Myocyte (in vitro differentiated cells): ENCODE measurements at regions not wholly inside any gene's neighbourhood (a gene's known extent, or its start where the extent isn't known, plus 50 kb on each side); places are given as distances from the start of the nearest gene placed in this dataset.
"Not testable (repeated sequence)": the region's sequence is repeated elsewhere in the genome, so short reads cannot be mapped to it uniquely, and the experiment has no call there.

Experiments used
- DNase-seq: peaks from one replicate; pipeline ENCODE4 v3.0.0-alpha.2; 2012; ENCODE audit warnings: low read depth

GRCh38 chr4:60729194-60729593 is 470.9 kb upstream of the ADGRL3 start:
- DNase-seq = no peak

- DNase-seq = not testable (repeated sequence)
These were observed 470.4 kb upstream of the ADGRL3 start for GRCh38 chr4:60729764-60730163.

GRCh38 chr4:60737858-60738257 is 462.3 kb upstream of the ADGRL3 start:
- DNase-seq = no peak

- no peak for DNase-seq
These were observed 456.5 kb upstream of the ADGRL3 start for GRCh38 chr4:60743654-60744053.

GRCh38 chr4:60744767-60745166 is 455.4 kb upstream of the ADGRL3 start:
- no peak for DNase-seq

DNA sequence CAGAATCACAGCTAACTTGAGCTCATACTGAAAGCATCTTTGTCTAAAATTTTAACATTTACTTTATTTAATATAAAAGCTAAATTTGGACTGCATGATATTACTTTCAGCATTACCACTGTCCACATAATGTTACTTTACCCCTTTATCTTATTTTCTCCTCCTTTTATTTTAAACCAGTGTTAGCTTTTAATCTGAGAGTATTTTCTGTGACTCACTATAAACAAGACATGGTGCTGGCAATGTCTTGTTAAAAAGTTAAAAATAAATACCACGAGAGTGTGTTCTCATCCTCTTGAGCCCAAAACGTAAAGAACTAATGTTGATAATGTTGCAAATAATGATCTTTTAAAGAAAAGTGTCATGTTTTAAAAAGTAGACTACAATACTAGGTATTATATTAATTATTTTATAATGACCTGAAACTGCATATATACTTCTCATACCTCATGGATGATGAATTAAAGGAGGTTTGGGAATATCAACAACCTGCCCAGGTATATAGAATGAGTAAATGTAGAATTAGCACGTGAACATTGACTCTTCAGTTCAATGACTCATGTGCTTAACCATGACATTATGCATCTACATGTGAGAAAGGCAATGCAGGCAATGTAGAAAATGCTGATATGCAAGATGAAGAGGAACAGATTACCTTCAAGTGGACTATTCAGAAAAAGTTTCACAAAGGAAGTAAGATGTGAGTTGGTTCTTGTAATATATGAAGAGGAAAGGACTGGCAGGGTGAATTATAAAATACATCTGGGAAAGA is 454.1 kb upstream of the ADGRL3 start:
- no peak for DNase-seq

DNA sequence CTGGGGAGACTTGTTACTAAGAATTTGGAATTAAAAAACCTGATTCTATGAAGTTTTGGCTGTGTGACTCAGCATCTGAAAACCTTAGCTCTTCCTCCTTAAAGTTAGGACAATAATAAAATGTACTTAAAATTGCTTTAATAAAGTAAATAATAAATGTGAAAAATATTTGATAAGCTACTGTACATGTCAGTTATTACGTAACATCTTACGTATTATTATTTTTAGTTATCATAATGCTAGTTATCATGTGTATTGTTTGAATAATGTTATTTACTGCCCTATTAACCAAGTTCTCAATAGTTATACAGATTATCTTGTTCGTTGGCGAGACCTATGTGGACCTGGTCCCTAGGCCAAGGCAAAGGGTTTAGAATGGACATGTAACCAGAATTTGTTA is 449.2 kb upstream of the ADGRL3 start:
- DNase-seq = no peak

DNA sequence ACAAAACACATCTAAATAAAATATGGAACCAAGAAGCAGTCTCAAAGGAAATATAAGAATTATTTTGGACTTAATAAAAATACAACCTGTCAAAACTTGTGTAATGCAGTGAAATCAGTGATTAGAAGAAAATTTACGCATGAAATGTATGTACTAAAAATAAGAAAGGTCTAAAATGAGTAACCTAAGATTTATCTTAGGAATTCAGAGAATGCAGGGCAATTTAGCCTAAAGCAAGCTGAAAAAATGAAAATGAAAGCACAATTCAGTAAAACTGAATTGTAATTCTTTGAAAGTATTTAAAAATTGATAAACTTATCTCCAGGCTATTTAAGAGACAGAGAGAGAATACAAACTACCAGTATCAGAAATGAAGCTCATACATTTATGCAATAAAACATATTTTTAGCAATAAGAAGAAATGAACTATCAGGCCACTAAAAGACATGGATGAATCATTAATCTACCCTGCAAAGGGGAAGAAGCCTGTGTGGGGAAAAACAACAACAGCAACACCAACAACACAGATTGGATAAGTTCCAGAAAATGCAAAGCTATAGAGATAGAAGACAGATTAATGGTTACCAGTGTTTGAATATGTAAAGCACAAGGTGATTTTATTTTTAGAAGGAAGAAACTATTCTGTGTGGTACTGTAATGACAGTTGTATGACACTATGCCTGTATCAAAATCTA is 442.0 kb upstream of the ADGRL3 start:
- no peak for DNase-seq

- no peak for DNase-seq
These were observed 440.4 kb upstream of the ADGRL3 start for GRCh38 chr4:60759518-60760245.

DNA sequence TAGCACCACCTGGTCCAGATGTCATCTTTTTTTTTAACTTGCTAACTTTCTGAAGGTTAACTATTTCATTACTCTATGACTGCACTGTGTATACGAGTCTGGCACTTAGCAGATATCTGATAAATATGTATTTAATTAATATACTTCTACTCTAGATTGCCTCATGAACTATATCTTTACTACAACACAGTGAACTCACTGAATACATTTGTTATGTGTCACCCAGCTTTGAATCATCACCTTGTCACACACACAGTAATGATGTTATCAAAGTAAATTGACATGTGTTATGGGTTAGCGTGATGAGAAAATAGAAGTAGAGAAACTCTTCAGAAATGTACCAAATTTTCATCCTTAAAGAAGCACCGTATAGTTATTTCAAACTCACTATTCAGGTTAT is 419.3 kb upstream of the ADGRL3 start:
- no peak for DNase-seq

- DNase-seq = no peak
These were observed 409.5 kb upstream of the ADGRL3 start for GRCh38 chr4:60790608-60791007.

GRCh38 chr4:60794372-60794771 is 405.8 kb upstream of the ADGRL3 start:
- DNase-seq = no peak

GRCh38 chr4:60799214-60799613 is 400.9 kb upstream of the ADGRL3 start:
- DNase-seq = no peak

GRCh38 chr4:60800701-60801100 is 399.4 kb upstream of the ADGRL3 start:
- DNase-seq = no peak

DNA sequence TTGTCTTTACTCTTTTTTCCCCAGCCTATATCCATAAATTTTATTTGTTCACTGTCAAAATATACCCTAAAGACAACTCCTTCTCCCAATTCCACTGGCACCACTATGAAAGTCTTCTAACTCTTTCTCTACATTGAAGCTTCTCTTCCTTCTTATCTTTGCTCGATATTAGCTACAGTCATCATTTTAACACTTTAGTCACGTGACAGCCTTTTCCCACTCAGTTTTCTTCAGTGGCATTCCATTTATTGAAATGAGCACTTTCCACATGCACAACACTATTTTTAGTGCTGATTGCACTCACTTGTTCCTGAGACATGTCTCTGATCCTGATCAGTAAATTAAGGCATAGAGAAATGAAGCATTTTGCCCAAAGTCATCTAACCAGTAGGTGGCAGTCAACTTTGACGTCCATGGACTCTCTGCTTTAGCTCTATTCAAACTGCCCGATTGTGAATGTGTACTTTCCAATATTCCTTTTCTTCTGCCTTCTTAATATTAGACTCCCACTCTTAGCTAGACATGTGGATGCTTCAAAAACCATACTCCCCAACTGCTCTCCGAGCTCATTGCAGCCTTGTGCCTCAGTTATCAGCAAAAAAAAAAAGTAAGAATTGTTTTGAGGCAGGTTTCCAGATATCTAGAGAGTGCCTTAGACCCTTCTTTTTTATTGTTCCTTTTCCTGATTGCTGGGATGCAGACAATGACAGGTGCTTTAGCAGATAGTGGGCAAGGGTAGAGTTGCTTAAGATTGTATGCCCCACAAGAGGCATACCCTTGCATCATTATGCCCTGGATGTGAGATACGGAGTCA is 394.4 kb upstream of the ADGRL3 start:
- no peak for DNase-seq

DNA sequence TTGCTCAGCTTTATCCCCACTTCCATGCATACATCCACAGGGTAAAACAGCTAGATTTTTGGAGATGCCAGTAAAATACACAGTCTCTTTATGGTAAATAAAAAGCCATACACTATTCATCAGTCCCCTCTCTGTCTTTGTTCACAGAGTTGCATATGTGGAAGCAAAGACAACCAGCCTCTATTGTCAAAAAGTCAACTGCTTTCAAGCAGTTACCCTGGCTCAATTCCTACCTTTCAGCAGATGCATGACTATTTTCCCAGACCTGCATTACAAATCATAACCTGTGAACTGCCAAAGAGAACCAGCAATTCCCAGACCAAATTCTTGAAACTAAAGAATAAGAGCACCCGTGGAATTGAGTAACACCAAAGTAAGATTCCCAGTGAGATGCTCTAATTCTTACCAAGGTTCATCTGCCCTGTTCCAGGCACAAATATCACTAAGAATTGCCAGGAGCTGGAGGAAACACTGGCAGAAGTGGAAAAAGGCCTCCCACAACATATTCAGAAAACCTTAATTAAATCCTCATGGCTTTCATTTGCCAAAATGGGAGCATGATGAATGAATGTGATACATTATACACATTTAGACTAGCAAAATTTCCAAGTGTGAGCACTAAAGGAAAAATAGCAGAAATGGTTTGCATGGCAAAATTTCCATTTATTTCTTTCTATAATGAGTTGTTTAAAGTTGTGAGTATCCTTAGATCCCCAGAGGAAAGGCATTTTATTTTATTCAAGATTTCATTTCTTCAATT is 391.2 kb upstream of the ADGRL3 start:
- no peak for DNase-seq

DNA sequence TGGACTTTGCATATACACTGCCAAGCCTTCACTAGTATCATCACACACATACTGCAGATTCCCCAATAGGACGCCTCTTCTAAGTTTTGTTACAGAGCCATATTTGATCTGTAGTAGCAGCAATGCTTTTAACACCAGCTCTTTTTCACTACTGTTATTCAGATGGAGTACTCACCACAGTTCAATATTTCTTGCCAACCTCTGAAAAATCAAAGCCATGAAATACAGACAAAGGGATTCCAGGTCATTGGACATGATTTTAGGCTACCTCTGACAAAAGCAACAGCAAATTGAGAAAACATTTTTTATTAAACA is 390.7 kb upstream of the ADGRL3 start:
- DNase-seq = no peak

DNA sequence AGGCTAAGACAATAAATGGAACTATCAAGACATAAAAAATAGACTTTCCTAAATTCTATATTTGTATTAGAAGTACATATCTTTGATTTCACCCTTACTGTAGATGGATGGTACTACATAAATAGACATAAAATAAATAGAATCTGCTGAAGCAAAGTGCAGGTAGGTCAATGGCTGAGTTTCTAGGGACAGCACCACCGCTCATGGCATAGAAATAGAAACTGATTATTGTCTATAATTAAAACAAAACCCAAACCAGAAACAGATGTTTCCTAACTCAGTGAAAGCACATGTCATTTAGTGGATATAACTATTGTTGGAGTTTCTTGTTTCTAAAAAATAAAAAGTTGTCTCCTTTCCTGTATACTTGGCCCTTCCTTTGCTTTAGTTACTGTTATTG is 387.3 kb upstream of the ADGRL3 start:
- no peak for DNase-seq

DNA sequence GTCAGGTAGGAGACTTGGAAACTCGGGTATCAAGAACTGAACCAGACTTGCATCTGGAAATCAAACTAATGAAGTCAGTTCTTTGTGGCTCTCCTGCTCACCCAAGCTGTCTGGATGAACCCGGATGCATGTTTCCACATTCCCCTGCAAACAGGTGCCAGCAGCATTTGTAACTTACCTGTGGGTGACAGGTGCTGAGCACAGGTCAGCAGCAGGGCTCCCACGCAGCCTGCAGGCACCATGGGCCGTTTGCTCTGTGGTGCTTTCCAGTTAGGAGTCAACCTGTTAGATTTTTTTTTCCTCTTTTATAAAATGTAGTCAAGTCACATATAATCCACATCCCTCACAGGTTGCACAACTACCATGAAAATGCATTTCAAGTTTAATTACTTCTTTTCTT is 385.6 kb upstream of the ADGRL3 start:
- DNase-seq = no peak

- DNase-seq = no peak
These were observed 382.5 kb upstream of the ADGRL3 start for GRCh38 chr4:60817609-60818008.

- DNase-seq = no peak
These were observed 377.1 kb upstream of the ADGRL3 start for GRCh38 chr4:60822986-60823385.
